ENCODE measurements at regions not wholly inside any gene's neighbourhood (a gene's known extent, or its start where the extent isn't known, plus 50 kb on each side); places are given as distances from the start of the nearest gene placed in this dataset.
A peak's percentile ranks its signal among the peaks of the same experiment; 100 is the strongest.

DNA sequence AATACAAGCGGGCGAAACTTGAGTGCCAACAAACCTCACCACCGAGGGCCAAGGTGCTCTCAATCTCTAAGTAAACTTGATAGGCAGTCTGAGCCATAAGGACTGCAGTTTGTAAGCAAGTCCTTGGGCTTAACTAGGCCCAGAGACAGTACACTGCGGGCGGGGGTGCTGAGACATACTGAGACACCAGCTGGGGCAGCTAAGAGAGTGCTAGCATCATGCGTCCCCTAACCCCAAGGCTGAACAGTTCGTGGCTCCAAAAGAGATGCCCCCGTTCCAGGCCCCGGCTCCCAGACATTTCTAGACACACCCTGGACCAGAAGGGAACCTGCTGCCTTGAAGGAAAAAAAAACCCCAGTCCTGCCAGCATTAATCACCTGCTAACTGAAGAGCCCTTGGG, 126.8 kb upstream of the PRDX4 start:
- CTCF ChIA-PET = no interaction called here
- no TSS peak for BruUV-seq (replicated peaks)
- no peak for TF ChIP-seq TCF7L2 (IDR thresholded peaks at IDR 0.05; ENCODE audit: low read depth, low read length)
- TF ChIP-seq, protein P1, sequence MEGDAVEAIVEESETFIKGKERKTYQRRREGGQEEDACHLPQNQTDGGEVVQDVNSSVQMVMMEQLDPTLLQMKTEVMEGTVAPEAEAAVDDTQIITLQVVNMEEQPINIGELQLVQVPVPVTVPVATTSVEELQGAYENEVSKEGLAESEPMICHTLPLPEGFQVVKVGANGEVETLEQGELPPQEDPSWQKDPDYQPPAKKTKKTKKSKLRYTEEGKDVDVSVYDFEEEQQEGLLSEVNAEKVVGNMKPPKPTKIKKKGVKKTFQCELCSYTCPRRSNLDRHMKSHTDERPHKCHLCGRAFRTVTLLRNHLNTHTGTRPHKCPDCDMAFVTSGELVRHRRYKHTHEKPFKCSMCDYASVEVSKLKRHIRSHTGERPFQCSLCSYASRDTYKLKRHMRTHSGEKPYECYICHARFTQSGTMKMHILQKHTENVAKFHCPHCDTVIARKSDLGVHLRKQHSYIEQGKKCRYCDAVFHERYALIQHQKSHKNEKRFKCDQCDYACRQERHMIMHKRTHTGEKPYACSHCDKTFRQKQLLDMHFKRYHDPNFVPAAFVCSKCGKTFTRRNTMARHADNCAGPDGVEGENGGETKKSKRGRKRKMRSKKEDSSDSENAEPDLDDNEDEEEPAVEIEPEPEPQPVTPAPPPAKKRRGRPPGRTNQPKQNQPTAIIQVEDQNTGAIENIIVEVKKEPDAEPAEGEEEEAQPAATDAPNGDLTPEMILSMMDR (IDR thresholded peaks at IDR 0.05) = no peak
- TF ChIP-seq, protein P2, sequence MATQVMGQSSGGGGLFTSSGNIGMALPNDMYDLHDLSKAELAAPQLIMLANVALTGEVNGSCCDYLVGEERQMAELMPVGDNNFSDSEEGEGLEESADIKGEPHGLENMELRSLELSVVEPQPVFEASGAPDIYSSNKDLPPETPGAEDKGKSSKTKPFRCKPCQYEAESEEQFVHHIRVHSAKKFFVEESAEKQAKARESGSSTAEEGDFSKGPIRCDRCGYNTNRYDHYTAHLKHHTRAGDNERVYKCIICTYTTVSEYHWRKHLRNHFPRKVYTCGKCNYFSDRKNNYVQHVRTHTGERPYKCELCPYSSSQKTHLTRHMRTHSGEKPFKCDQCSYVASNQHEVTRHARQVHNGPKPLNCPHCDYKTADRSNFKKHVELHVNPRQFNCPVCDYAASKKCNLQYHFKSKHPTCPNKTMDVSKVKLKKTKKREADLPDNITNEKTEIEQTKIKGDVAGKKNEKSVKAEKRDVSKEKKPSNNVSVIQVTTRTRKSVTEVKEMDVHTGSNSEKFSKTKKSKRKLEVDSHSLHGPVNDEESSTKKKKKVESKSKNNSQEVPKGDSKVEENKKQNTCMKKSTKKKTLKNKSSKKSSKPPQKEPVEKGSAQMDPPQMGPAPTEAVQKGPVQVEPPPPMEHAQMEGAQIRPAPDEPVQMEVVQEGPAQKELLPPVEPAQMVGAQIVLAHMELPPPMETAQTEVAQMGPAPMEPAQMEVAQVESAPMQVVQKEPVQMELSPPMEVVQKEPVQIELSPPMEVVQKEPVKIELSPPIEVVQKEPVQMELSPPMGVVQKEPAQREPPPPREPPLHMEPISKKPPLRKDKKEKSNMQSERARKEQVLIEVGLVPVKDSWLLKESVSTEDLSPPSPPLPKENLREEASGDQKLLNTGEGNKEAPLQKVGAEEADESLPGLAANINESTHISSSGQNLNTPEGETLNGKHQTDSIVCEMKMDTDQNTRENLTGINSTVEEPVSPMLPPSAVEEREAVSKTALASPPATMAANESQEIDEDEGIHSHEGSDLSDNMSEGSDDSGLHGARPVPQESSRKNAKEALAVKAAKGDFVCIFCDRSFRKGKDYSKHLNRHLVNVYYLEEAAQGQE (IDR thresholded peaks at IDR 0.05; ENCODE audit: insufficient read depth in 1 of 2, low read depth in 2 of 2, low read length in 1 of 2) = no peak
- TF ChIP-seq SIN3A (IDR thresholded peaks at IDR 0.05; ENCODE audit: borderline replicate concordance, insufficient read depth, low read depth, low read length) = no peak
- TF ChIP-seq POLR2AphosphoS5 (IDR thresholded peaks at IDR 0.05; ENCODE audit: low read depth, low read length) = no peak
- Histone ChIP-seq H3K27me3 (ENCODE audit: control insufficient read depth, insufficient read depth, low read length) (no peaks in the 10 kb centered on the region), H3K36me3 (ENCODE audit: control insufficient read depth, insufficient read depth, low read length) (no peaks in the 10 kb centered on the region), H3K4me1 (ENCODE audit: control insufficient read depth, insufficient read depth, low read length) (no peaks in the 10 kb centered on the region), H3K27ac (ENCODE audit: low read length) (no peak overlapping the region), H3K4me3 (ENCODE audit: low read depth in 2 of 2, low read length in 2 of 2) (no peak overlapping the region), H3K9me3 (ENCODE audit: control insufficient read depth, insufficient read depth, low read depth, low read length) (no peaks in the 10 kb centered on the region)
- POLR2A ChIA-PET = no interaction called here
- DNase-seq (ENCODE audit: low read depth, low spot score) (no peak), ATAC-seq (no peak)
- intact Hi-C loops (cut with micrococcal nuclease; ENCODE audit: unreplicated experiment) = no loop called here
- in situ Hi-C loops (cut with HindIII; ENCODE audit: low pct_unique_long_range_greater_than_20kb, low sequenced_read_pairs) = no loop called here

DNA sequence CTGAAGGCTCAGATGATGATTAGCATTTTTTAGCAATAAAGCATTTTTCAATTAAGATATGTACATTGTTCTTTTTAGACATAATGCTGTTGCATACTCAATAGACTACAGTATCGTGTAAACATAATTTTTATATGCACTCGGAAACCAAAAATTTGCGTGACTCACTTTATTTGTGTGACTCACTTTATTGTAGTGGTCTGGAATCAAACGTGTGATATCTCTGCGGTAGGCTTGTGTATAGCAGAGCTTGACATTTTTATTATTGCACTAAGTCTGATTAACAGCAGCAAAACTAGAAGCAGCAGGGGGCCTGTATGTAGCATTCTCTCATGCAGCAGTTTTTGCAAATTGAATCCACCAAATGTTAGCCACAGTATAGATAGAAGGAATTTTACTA, 119.1 kb upstream of the PRDX4 start:
- no TSS peak for BruUV-seq (replicated peaks)
- no peaks in the 10 kb centered on the region for H3K27me3 ChIP-seq (ENCODE audit: control insufficient read depth, insufficient read depth, low read length)
- CTCF ChIA-PET = no interaction called here
- in situ Hi-C loops (cut with HindIII; ENCODE audit: low pct_unique_long_range_greater_than_20kb, low sequenced_read_pairs) = no loop called here
- POLR2A ChIA-PET = no interaction called here
- H3K9me3 ChIP-seq (ENCODE audit: control insufficient read depth, insufficient read depth, low read depth, low read length) = no peaks in the 10 kb centered on the region
- no peaks in the 10 kb centered on the region for H3K4me1 ChIP-seq (ENCODE audit: control insufficient read depth, insufficient read depth, low read length)
- TF ChIP-seq, protein P2 (IDR thresholded peaks at IDR 0.05; ENCODE audit: insufficient read depth in 1 of 2, low read depth in 2 of 2, low read length in 1 of 2) = no peak
- TF ChIP-seq TCF7L2 (IDR thresholded peaks at IDR 0.05; ENCODE audit: low read depth, low read length) (peak; percentile 92), SIN3A (IDR thresholded peaks at IDR 0.05; ENCODE audit: borderline replicate concordance, insufficient read depth, low read depth, low read length) (no peak), POLR2AphosphoS5 (IDR thresholded peaks at IDR 0.05; ENCODE audit: low read depth, low read length) (peak; percentile 36; the same call in 1 of the 2 replicates)
- TF ChIP-seq, protein P1 (IDR thresholded peaks at IDR 0.05) = no peak
- no peaks in the 10 kb centered on the region for H3K36me3 ChIP-seq (ENCODE audit: control insufficient read depth, insufficient read depth, low read length)
- DNase-seq (ENCODE audit: low read depth, low spot score) (no peak), ATAC-seq (peak; percentile 88)
- intact Hi-C loops (cut with micrococcal nuclease; ENCODE audit: unreplicated experiment) = no loop called here
- no peak overlapping the region for H3K4me3 ChIP-seq (ENCODE audit: low read depth in 2 of 2, low read length in 2 of 2)
- no peak overlapping the region; the same call in 1 of the 2 replicates for H3K27ac ChIP-seq (ENCODE audit: low read length)
